IMR-90 (cell line): ENCODE measurements at regions not wholly inside any gene's neighbourhood (a gene's known extent, or its start where the extent isn't known, plus 50 kb on each side); places are given as distances from the start of the nearest gene placed in this dataset.

Source experiments
- ATAC-seq: fragments of 200-7000 bp; cut with Tn5 transposase; 2 replicates; pipeline ENCODE4 v1.9.1; 2020; ENCODE audit warnings: low read depth, mild to moderate bottlenecking, moderate library complexity
- BruUV-seq: library from RNA; stranded (reverse); fragments of 400-500 nt; replicated peaks from 2 replicates; lab custom pipeline; 2021; lab: Mats Ljungman, UMichigan
- CTCF ChIA-PET: fragments of 300-600 bp; formaldehyde crosslinking; extraction: SDS; loops from one replicate; lab custom pipeline; 2021; ENCODE audit warnings: antibody characterized with exemption; lab: Yijun Ruan, JAX
- POLR2A ChIA-PET: fragments of 300-600 bp; sonication (Branson Sonifier 250); formaldehyde crosslinking; loops from one replicate; lab custom pipeline; 2022; ENCODE audit warnings: antibody characterized with exemption; ENCODE audit not compliant: unreplicated experiment; lab: Charles Lee
- DNase-seq: peaks from one replicate; pipeline ENCODE4 v3.0.0; 2013
- H2AFZ ChIP-seq: replicated peaks from 2 replicates; pipeline ENCODE3; 2013; ENCODE audit warnings: low read length, mild to moderate bottlenecking; ENCODE audit not compliant: poor library complexity
- H2AK5ac ChIP-seq: 2 replicates; pipeline ENCODE4 v1.6.1; 2013; ENCODE audit warnings: low read depth, low read length, inconsistent platforms
- H2AK9ac ChIP-seq: replicated peaks from 2 replicates; pipeline ENCODE3; 2013; ENCODE audit warnings: mild to moderate bottlenecking, low read depth, low read length, moderate library complexity; ENCODE audit not compliant: poor library complexity
- H2BK120ac ChIP-seq: 2 replicates; pipeline ENCODE4 v1.6.1; 2013; ENCODE audit warnings: low read depth, low read length, inconsistent platforms
- H2BK15ac ChIP-seq: 3 replicates; pipeline ENCODE4 v1.6.1; 2013; ENCODE audit warnings: low read depth, low read length, inconsistent platforms
- H2BK20ac ChIP-seq: 2 replicates; pipeline ENCODE4 v1.6.1; 2013; ENCODE audit warnings: low read depth, mild to moderate bottlenecking, inconsistent platforms, low read length, moderate library complexity
- H2BK5ac ChIP-seq: 2 replicates; pipeline ENCODE4 v1.6.1; 2013; ENCODE audit warnings: mild to moderate bottlenecking, low read depth, low read length, inconsistent platforms; ENCODE audit not compliant: poor library complexity, severe bottlenecking
- H3K14ac ChIP-seq: replicated peaks from 2 replicates; pipeline ENCODE4 v1.6.1; 2013; ENCODE audit warnings: low read depth, low read length, inconsistent platforms
- H3K18ac ChIP-seq: 2 replicates; pipeline ENCODE4 v1.6.1; 2013; ENCODE audit warnings: low read depth, low read length, control low read depth
- H3K23ac ChIP-seq: 2 replicates; pipeline ENCODE4 v1.6.1; 2013; ENCODE audit warnings: low read depth, low read length, inconsistent platforms
- H3K27ac ChIP-seq: 2 replicates; pipeline ENCODE4 v1.5.1; 2013; ENCODE audit warnings: mild to moderate bottlenecking, control low read depth, low read length; ENCODE audit not compliant: insufficient read depth
- H3K27me3 ChIP-seq: 2 replicates; pipeline ENCODE4 v1.6.1; 2013; ENCODE audit warnings: low read length; ENCODE audit not compliant: control insufficient read depth, insufficient read depth
- H3K36me3 ChIP-seq: 2 replicates; pipeline ENCODE4 v1.6.1; 2013; ENCODE audit warnings: low read length, mixed read lengths; ENCODE audit not compliant: control insufficient read depth, insufficient read depth
- H3K4ac ChIP-seq: 2 replicates; pipeline ENCODE4 v1.6.1; 2013; ENCODE audit warnings: low read depth, low read length, inconsistent platforms
- H3K4me1 ChIP-seq: 2 replicates; pipeline ENCODE4 v1.6.1; 2013; ENCODE audit warnings: low read length, mixed read lengths; ENCODE audit not compliant: control insufficient read depth, insufficient read depth
- H3K4me2 ChIP-seq: 2 replicates; pipeline ENCODE4 v1.6.1; 2013; ENCODE audit warnings: low read depth, mild to moderate bottlenecking, control low read depth, low read length, moderate library complexity
- H3K4me3 ChIP-seq: 2 replicates; pipeline ENCODE4 v1.5.1; 2013; ENCODE audit warnings: low read depth, mild to moderate bottlenecking, control low read depth, low read length, moderate library complexity; ENCODE audit not compliant: insufficient read depth
- H3K56ac ChIP-seq: 2 replicates; pipeline ENCODE4 v1.6.1; 2013; ENCODE audit warnings: low read length, inconsistent platforms; ENCODE audit not compliant: insufficient read depth; ENCODE audit errors: extremely low read depth
- H3K79me1 ChIP-seq, 2 experiments: 2 replicates each; pipeline ENCODE4 v1.6.1; 2013; ENCODE audit warnings: low read length in 2 of 2, inconsistent platforms in 1 of 2, low read depth in 1 of 2
- H3K9ac ChIP-seq: 2 replicates; pipeline ENCODE4 v1.6.1; 2013; ENCODE audit warnings: low read depth, low read length, control low read depth
- H3K9me1 ChIP-seq: 2 replicates; pipeline ENCODE4 v1.6.1; 2013; ENCODE audit warnings: low read length, inconsistent platforms; ENCODE audit not compliant: insufficient read depth
- H3K9me3 ChIP-seq: 2 replicates; pipeline ENCODE4 v1.6.1; 2013; ENCODE audit warnings: low read length; ENCODE audit not compliant: control insufficient read depth, insufficient read depth
- H4K20me1 ChIP-seq: 2 replicates; pipeline ENCODE4 v1.6.1; 2013; ENCODE audit warnings: low read length, inconsistent platforms; ENCODE audit not compliant: insufficient read depth
- H4K5ac ChIP-seq: 2 replicates; pipeline ENCODE4 v1.6.1; 2013; ENCODE audit warnings: mild to moderate bottlenecking, low read depth, low read length, control low read depth
- H4K8ac ChIP-seq, 2 experiments: 2 replicates each; pipeline ENCODE4 v1.6.1; 2013; ENCODE audit warnings: low read depth in 2 of 2, low read length in 2 of 2, control low read depth in 1 of 2, inconsistent platforms in 1 of 2
- H4K91ac ChIP-seq: 2 replicates; pipeline ENCODE4 v1.6.1; 2013; ENCODE audit warnings: low read depth, low read length, inconsistent platforms; ENCODE audit not compliant: insufficient read depth
- CTCF ChIP-seq: conservative IDR thresholded peaks from 2 replicates; pipeline ENCODE4 v1.5.1; 2012; ENCODE audit warnings: mild to moderate bottlenecking, low read depth, low read length, improper control_type of control experiment
- MAFK ChIP-seq: IDR thresholded peaks from 2 replicates; pipeline ENCODE4 v1.6.1; 2012; ENCODE audit warnings: low read depth, low read length, improper control_type of control experiment
- MAZ ChIP-seq: IDR thresholded peaks from 2 replicates; pipeline ENCODE4 v1.6.1; 2012; ENCODE audit warnings: low read depth, mild to moderate bottlenecking, low read length, improper control_type of control experiment, moderate library complexity, borderline replicate concordance
- NFE2L2 ChIP-seq: fragments of 150-350 bp; IDR thresholded peaks from 2 replicates; pipeline ENCODE4 v1.6.1; 2016; ENCODE audit warnings: low read depth, mild to moderate bottlenecking, low read length
- USF2 ChIP-seq: fragments of 150-350 bp; IDR thresholded peaks from 2 replicates; pipeline ENCODE4 v1.6.1; 2017; ENCODE audit warnings: mild to moderate bottlenecking, antibody characterized with exemption, low read length, low read depth
- WGBS, 2 experiments: methylation state at CpG; one replicate each; pipeline versions ENCODE4 v1.1.5 to v1.1.7; 2013; ENCODE audit warnings: missing lambda C conversion rate in 2 of 2; ENCODE audit not compliant: insufficient read length in 1 of 2; ENCODE audit errors: extremely low coverage in 2 of 2; 5-methylcytosine and 5-hydroxymethylcytosine counted together
- dilution Hi-C: fragments of 300-500 bp; cut with HindIII; formaldehyde crosslinking; loops from one replicate; pipeline ENCODE4 v1.14.3; 2018; ENCODE audit warnings: low sequenced_read_pairs; ENCODE audit not compliant: unreplicated experiment
- in situ Hi-C: fragments of 300-500 bp; cut with MboI; formaldehyde crosslinking; loops from 3 replicates; pipeline ENCODE4 v1.14.3; 2019; ENCODE audit warnings: low sequenced_read_pairs, inconsistent platforms, mixed read lengths
- intact Hi-C: fragments of 100-400 bp; cut with micrococcal nuclease; formaldehyde crosslinking; loops from 2 replicates; pipeline ENCODE4 v1.10.0; 2022
- TF ChIP-seq, protein P1 (sequence below): fragments of 150-350 bp; IDR thresholded peaks from 2 replicates; pipeline ENCODE4 v1.6.1; 2016; ENCODE audit warnings: low read depth, mild to moderate bottlenecking, low read length, moderate library complexity, borderline replicate concordance

DNA sequence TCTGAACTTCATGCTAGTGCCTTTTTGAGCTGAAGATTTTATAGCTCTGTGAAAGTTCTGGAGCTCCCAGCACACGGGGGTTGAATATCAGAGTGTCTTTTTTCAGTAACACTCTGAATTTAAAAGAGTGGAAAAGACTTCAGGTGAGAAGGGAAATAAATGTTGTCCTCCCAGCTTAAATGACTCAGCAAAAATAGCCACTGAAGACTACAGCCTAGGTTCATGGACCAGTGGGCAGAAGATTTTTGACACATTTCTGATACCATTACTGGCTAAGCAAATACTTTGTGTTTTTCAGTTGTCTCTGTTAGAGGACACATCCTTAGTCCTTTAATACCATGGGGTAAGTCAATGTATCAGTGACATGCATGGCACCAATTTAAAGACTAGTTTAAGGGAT, 338.5 kb upstream of the SPTLC3 start:
- Histone ChIP-seq H4K8ac (no peak overlapping the region), H2AFZ (no peak overlapping the region), H3K27me3 (no peaks in the 10 kb centered on the region), H4K91ac (no peak overlapping the region), H3K14ac (no peak overlapping the region), H3K18ac (no peak overlapping the region), H3K27ac (no peak overlapping the region), H2BK120ac (no peak overlapping the region), H2AK9ac (no peak overlapping the region), H4K5ac (no peak overlapping the region), H2BK15ac (no peak overlapping the region), H3K79me1 (no peaks in the 10 kb centered on the region), H3K36me3 (no peaks in the 10 kb centered on the region), H3K4ac (no peak overlapping the region), H3K4me1 (no peaks in the 10 kb centered on the region), H3K4me3 (no peak overlapping the region), H4K20me1 (no peaks in the 10 kb centered on the region), H3K9me3 (peaks cover 12% of the 10 kb centered on the region), H3K23ac (no peak overlapping the region), H2AK5ac (no peak overlapping the region), H3K4me2 (no peak overlapping the region), H3K9ac (no peak overlapping the region), H2BK20ac (no peak overlapping the region), H3K9me1 (no peaks in the 10 kb centered on the region), H3K56ac (no peak overlapping the region), H2BK5ac (no peak overlapping the region)
- dilution Hi-C loops: no loop called here
- ATAC-seq (no peak), DNase-seq (no peak)
- TF ChIP-seq, protein P1, sequence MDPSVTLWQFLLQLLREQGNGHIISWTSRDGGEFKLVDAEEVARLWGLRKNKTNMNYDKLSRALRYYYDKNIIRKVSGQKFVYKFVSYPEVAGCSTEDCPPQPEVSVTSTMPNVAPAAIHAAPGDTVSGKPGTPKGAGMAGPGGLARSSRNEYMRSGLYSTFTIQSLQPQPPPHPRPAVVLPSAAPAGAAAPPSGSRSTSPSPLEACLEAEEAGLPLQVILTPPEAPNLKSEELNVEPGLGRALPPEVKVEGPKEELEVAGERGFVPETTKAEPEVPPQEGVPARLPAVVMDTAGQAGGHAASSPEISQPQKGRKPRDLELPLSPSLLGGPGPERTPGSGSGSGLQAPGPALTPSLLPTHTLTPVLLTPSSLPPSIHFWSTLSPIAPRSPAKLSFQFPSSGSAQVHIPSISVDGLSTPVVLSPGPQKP: no peak
- TF ChIP-seq MAFK: 0 out of 2 replicates have a peak, but pooled peaks have one; percentile 10
- TF ChIP-seq CTCF: no peak
- peak; percentile 83 for TF ChIP-seq NFE2L2
- TF ChIP-seq USF2: no peak
- TF ChIP-seq MAZ: no peak
- WGBS, 2 experiments: no CpG with 5 or more reads among the region's 1 CpG
- no TSS peak for BruUV-seq
- ChIA-PET POLR2A (no interaction called here), CTCF (no interaction called here)
- intact Hi-C loops: no loop called here
- in situ Hi-C loops: no loop called here
